ENCODE measurements at regions not wholly inside any gene's neighbourhood (a gene's known extent, or its start where the extent isn't known, plus 50 kb on each side); places are given as distances from the start of the nearest gene placed in this dataset.

DNA sequence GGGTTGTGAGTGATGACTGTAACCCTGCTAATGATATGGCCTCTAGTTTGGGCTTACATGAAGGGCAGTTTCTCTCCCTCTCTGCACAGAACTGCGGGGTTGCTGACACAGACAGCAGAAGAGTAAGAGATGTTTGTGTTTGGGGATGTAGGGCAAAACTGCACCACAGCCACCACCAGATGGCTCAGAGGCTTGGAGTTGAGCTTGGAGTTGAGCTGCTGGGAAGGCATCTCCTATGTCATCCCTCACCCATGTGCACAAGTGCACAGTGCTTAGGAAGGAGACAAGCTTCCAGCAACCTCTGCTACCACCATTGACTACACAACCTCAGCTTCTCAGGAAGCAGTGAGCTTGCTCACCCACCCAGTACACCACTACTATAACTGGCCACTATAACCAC is 303.9 kb upstream of the DEFB112 start:
- TF ChIP-seq, protein P1, sequence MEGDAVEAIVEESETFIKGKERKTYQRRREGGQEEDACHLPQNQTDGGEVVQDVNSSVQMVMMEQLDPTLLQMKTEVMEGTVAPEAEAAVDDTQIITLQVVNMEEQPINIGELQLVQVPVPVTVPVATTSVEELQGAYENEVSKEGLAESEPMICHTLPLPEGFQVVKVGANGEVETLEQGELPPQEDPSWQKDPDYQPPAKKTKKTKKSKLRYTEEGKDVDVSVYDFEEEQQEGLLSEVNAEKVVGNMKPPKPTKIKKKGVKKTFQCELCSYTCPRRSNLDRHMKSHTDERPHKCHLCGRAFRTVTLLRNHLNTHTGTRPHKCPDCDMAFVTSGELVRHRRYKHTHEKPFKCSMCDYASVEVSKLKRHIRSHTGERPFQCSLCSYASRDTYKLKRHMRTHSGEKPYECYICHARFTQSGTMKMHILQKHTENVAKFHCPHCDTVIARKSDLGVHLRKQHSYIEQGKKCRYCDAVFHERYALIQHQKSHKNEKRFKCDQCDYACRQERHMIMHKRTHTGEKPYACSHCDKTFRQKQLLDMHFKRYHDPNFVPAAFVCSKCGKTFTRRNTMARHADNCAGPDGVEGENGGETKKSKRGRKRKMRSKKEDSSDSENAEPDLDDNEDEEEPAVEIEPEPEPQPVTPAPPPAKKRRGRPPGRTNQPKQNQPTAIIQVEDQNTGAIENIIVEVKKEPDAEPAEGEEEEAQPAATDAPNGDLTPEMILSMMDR (optimal IDR thresholded peaks at IDR 0.05 in 1 of 3, IDR thresholded peaks at IDR 0.05 in 1 of 3, conservative IDR thresholded peaks at IDR 0.05 in 1 of 3; ENCODE audit: extremely low read depth in 1 of 3, insufficient read depth in 2 of 3, low read length in 3 of 3) = peak in 2 of 3 experiments; percentile 31 to 43
- no peak for TF ChIP-seq EZH2 (IDR thresholded peaks at IDR 0.05; ENCODE audit: low read length)

Data from keratinocyte (primary cell).